Gastrocnemius medialis (tissue), 4 donors: ENCODE measurements at regions not wholly inside any gene's neighbourhood (a gene's known extent, or its start where the extent isn't known, plus 50 kb on each side); places are given as distances from the start of the nearest gene placed in this dataset.

Source experiments
- POLR2A ChIP-seq, 2 donors: fragments of 450-650 bp; IDR thresholded peaks; one replicate each; pipeline ENCODE4 v1.6.1; 2017; ENCODE audit warnings: antibody characterized with exemption in 2 of 2, mild to moderate bottlenecking in 2 of 2, moderate library complexity in 2 of 2
- TF ChIP-seq, protein P1 (sequence below), 5 experiments: fragments of 450-650 bp in 3 of 5; fragments of 200-600 bp in 2 of 5; sonication (generic) in 2 of 5; IDR thresholded peaks in 4 of 5; conservative IDR thresholded peaks in 1 of 5; 1 replicate in 4 of 5; 2 replicates in 1 of 5; pipeline ENCODE4 v1.5.1; 2016 to 2019; ENCODE audit warnings: antibody characterized with exemption in 5 of 5, mild to moderate bottlenecking in 3 of 5, moderate library complexity in 3 of 5

DNA sequence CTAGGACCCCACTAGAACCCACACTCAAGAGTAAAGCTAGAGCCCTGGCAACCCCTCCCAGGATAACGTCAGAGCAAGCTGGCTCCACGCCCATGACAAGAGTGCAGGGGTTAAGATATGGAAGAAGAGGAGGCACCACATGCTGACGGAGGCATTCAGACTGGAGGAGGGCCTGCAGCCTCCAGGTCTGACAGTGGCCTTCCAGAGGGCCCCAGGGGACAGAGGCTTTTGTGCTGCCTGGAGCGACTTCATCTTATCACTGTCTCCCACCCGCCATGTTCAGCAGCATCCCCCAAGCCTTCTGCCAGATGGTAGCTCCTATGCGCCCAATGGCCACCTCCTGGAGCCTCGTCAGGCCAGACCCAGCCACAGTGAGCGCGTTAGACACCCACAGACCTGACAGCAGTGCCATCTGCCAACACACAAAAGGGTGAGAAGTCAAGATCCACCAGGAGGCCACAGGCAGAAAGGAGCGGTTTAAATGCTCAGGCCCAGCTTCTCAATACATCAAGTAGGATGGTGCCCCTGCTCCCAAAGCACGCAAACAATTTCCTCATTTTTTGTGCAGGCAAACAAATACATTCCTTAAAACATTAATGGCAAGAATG, 65.8 kb downstream of the C5orf15 start:
- TF ChIP-seq, protein P1, sequence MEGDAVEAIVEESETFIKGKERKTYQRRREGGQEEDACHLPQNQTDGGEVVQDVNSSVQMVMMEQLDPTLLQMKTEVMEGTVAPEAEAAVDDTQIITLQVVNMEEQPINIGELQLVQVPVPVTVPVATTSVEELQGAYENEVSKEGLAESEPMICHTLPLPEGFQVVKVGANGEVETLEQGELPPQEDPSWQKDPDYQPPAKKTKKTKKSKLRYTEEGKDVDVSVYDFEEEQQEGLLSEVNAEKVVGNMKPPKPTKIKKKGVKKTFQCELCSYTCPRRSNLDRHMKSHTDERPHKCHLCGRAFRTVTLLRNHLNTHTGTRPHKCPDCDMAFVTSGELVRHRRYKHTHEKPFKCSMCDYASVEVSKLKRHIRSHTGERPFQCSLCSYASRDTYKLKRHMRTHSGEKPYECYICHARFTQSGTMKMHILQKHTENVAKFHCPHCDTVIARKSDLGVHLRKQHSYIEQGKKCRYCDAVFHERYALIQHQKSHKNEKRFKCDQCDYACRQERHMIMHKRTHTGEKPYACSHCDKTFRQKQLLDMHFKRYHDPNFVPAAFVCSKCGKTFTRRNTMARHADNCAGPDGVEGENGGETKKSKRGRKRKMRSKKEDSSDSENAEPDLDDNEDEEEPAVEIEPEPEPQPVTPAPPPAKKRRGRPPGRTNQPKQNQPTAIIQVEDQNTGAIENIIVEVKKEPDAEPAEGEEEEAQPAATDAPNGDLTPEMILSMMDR (IDR thresholded peaks at IDR 0.05 in 4 of 5, conservative IDR thresholded peaks at IDR 0.05 in 1 of 5): no peak
- TF ChIP-seq POLR2A (IDR thresholded peaks at IDR 0.05): no peak
